B cell (primary cell): ENCODE measurements at regions not wholly inside any gene's neighbourhood (a gene's known extent, or its start where the extent isn't known, plus 50 kb on each side); places are given as distances from the start of the nearest gene placed in this dataset.

ENCODE experiments used
- ATAC-seq: fragments of 200-7000 bp; cut with Tn5 transposase; one replicate; pipeline ENCODE4 v1.10.0; 2021; ENCODE audit warnings: low read depth, mild to moderate bottlenecking, moderate number of reproducible peaks, moderate library complexity
- CTCF ChIA-PET: fragments of 350-600 bp; sonication (Branson Sonifier 250); formaldehyde crosslinking; loops from one replicate; lab custom pipeline; 2021; ENCODE audit warnings: antibody characterized with exemption, inconsistent platforms; lab: Charles Lee
- POLR2A ChIA-PET: fragments of 350-600 bp; sonication (Branson Sonifier 250); formaldehyde crosslinking; loops from one replicate; lab custom pipeline; 2021; ENCODE audit warnings: antibody characterized with exemption; lab: Charles Lee
- DNase-seq: peaks from one replicate; pipeline ENCODE4 v3.0.0; 2013
- H2AFZ ChIP-seq: 2 replicates; pipeline ENCODE4 v1.6.1; 2012; ENCODE audit warnings: mild to moderate bottlenecking, low read depth, low read length; ENCODE audit not compliant: insufficient read depth, poor library complexity, severe bottlenecking
- H3K27ac ChIP-seq, 2 donors: 1 replicate in 1 of 2; 2 replicates in 1 of 2; pipeline ENCODE4 v1.5.1; 2012 to 2013; ENCODE audit warnings: low read length in 2 of 2, mild to moderate bottlenecking in 2 of 2, moderate library complexity in 1 of 2
- H3K27me3 ChIP-seq, 4 experiments: fragments of 200-600 bp in 1 of 4; sonication (generic) in 1 of 4; replicated peaks in 1 of 4; 1 replicate in 2 of 4; 2 replicates in 2 of 4; pipeline versions ENCODE4 v1.6.1 to v1.7.0; 2013 to 2016; ENCODE audit warnings: low read length in 3 of 4, mild to moderate bottlenecking in 2 of 4, mixed read lengths in 1 of 4, moderate library complexity in 1 of 4; ENCODE audit not compliant: insufficient read depth in 4 of 4, control insufficient read depth in 3 of 4; ENCODE audit errors: control extremely low read depth in 1 of 4
- H3K36me3 ChIP-seq, 2 experiments: replicated peaks in 1 of 2; 1 replicate in 1 of 2; 2 replicates in 1 of 2; pipeline versions ENCODE4 v1.6.1 to v1.7.1; 2013; ENCODE audit warnings: low read length in 1 of 2; ENCODE audit not compliant: insufficient read depth in 2 of 2, control insufficient read depth in 1 of 2; ENCODE audit errors: control extremely low read depth in 1 of 2, extremely low read depth in 1 of 2
- H3K4me1 ChIP-seq, 2 donors: fragments of 200-600 bp in 1 of 2; sonication (generic) in 1 of 2; 1 replicate in 1 of 2; 2 replicates in 1 of 2; pipeline versions ENCODE4 v1.5.1 to v1.6.1; 2013 to 2017; ENCODE audit warnings: low read length in 2 of 2; ENCODE audit not compliant: control insufficient read depth in 2 of 2, insufficient read depth in 2 of 2
- H3K4me2 ChIP-seq: replicated peaks from 2 replicates; pipeline ENCODE3; 2012; ENCODE audit warnings: mild to moderate bottlenecking, low read depth, low read length; ENCODE audit not compliant: poor library complexity, severe bottlenecking
- H3K4me3 ChIP-seq, 5 experiments: fragments of 200-600 bp in 1 of 5; sonication (generic) in 1 of 5; 1 replicate in 3 of 5; 2 replicates in 2 of 5; pipeline versions ENCODE4 v1.5.1 to v1.7.0; 2011 to 2016; ENCODE audit warnings: low read length in 4 of 5, mild to moderate bottlenecking in 4 of 5, low read depth in 2 of 5, control low read depth in 1 of 5, moderate library complexity in 1 of 5; ENCODE audit not compliant: insufficient read depth in 1 of 5; ENCODE audit errors: control extremely low read depth in 1 of 5, extremely low read depth in 1 of 5
- H3K79me2 ChIP-seq: fragments of 200-600 bp; sonication (generic); one replicate; pipeline ENCODE4 v1.6.0; 2016; ENCODE audit warnings: low read length; ENCODE audit not compliant: control insufficient read depth, insufficient read depth
- H3K9ac ChIP-seq: fragments of 200-600 bp; sonication (generic); 2 replicates; pipeline ENCODE4 v1.6.1; 2017; ENCODE audit warnings: mild to moderate bottlenecking, low read length, moderate library complexity
- H3K9me3 ChIP-seq, 3 donors: one replicate each; pipeline versions ENCODE4 v1.6.1 to v1.7.1; 2013; ENCODE audit warnings: low read length in 2 of 3; ENCODE audit not compliant: control insufficient read depth in 2 of 3, insufficient read depth in 1 of 3; ENCODE audit errors: control extremely low read depth in 1 of 3
- H4K20me1 ChIP-seq: 2 replicates; pipeline ENCODE4 v1.6.0; 2012; ENCODE audit warnings: mild to moderate bottlenecking, low read length; ENCODE audit not compliant: insufficient read depth, control insufficient read depth, poor library complexity, severe bottlenecking
- H3K27ac Mint-ChIP-seq: one replicate; pipeline ENCODE4 v1.8.0; 2021; ENCODE audit warnings: mixed read lengths
- H3K27me3 Mint-ChIP-seq: one replicate; pipeline ENCODE4 v1.8.0; 2021; ENCODE audit warnings: mixed read lengths
- H3K4me1 Mint-ChIP-seq: one replicate; pipeline ENCODE4 v1.8.0; 2021; ENCODE audit warnings: mixed read lengths
- H3K4me3 Mint-ChIP-seq: one replicate; pipeline ENCODE4 v1.8.0; 2021; ENCODE audit warnings: mixed read lengths
- H3K9me3 Mint-ChIP-seq: one replicate; pipeline ENCODE4 v1.8.0; 2022; ENCODE audit warnings: mixed read lengths; ENCODE audit not compliant: insufficient read depth
- EZH2 ChIP-seq: IDR thresholded peaks from 2 replicates; pipeline ENCODE4 v1.6.1; 2012; ENCODE audit warnings: borderline replicate concordance, low read depth, mild to moderate bottlenecking, moderate library complexity, low read length; ENCODE audit not compliant: insufficient read depth, poor library complexity, severe bottlenecking
- WGBS: methylation state at CpG from one replicate; pipeline ENCODE4 v1.1.5; 2013; ENCODE audit warnings: missing lambda C conversion rate; ENCODE audit not compliant: insufficient coverage; 5-methylcytosine and 5-hydroxymethylcytosine counted together
- intact Hi-C: fragments of 100-400 bp; cut with micrococcal nuclease; formaldehyde crosslinking; loops from one replicate; pipeline ENCODE4 v1.10.0; 2022
- TF ChIP-seq, protein P1 (sequence below): fragments of 200-600 bp; IDR thresholded peaks from one replicate; pipeline ENCODE4 v1.8.0; 2022; ENCODE audit warnings: antibody characterized with exemption, mild to moderate bottlenecking

DNA sequence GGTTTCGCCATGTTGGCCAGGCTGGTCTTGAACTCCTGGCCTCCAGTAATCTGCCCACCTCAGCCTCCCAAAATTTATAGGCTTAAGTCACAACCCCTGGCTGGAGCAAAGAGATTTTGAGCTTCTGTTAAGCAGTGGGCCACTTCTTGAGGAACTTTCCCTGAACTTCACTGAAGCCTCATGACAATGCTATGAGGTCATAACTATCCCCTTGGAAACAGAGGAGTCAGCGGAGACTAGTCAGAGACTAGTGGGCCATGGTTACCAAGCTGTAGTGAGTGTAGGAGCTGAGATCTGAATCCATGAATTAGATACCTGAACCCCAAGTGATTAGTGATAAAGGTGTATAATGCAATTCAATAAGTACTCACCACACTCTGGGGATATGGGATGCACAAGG lies 145.1 kb upstream of the MSX1 start:
- Mint-ChIP-seq H3K9me3 (no peaks in the 10 kb centered on the region), H3K27ac (no peak overlapping the region), H3K4me1 (no peaks in the 10 kb centered on the region), H3K4me3 (no peak overlapping the region), H3K27me3 (no peaks in the 10 kb centered on the region)
- Histone ChIP-seq H3K27me3 (no peaks in the 10 kb centered on the region), H3K4me3 (no peak overlapping the region), H3K9me3 (no peaks in the 10 kb centered on the region), H3K4me1 (no peaks in the 10 kb centered on the region), H3K9ac (no peak overlapping the region), H3K36me3 (no peaks in the 10 kb centered on the region), H2AFZ (no peak overlapping the region), H3K4me2 (no peak overlapping the region), H3K79me2 (no peaks in the 10 kb centered on the region), H4K20me1 (no peaks in the 10 kb centered on the region), H3K27ac (no peak overlapping the region)
- 100% methylated on average over 1 of the region's 2 CpGs for WGBS
- intact Hi-C loops: no loop called here
- ChIA-PET POLR2A (no interaction called here), CTCF (no interaction called here)
- no peak for ATAC-seq
- no peak for DNase-seq
- TF ChIP-seq, protein P1, sequence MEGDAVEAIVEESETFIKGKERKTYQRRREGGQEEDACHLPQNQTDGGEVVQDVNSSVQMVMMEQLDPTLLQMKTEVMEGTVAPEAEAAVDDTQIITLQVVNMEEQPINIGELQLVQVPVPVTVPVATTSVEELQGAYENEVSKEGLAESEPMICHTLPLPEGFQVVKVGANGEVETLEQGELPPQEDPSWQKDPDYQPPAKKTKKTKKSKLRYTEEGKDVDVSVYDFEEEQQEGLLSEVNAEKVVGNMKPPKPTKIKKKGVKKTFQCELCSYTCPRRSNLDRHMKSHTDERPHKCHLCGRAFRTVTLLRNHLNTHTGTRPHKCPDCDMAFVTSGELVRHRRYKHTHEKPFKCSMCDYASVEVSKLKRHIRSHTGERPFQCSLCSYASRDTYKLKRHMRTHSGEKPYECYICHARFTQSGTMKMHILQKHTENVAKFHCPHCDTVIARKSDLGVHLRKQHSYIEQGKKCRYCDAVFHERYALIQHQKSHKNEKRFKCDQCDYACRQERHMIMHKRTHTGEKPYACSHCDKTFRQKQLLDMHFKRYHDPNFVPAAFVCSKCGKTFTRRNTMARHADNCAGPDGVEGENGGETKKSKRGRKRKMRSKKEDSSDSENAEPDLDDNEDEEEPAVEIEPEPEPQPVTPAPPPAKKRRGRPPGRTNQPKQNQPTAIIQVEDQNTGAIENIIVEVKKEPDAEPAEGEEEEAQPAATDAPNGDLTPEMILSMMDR: no peak
- no peak for TF ChIP-seq EZH2

DNA sequence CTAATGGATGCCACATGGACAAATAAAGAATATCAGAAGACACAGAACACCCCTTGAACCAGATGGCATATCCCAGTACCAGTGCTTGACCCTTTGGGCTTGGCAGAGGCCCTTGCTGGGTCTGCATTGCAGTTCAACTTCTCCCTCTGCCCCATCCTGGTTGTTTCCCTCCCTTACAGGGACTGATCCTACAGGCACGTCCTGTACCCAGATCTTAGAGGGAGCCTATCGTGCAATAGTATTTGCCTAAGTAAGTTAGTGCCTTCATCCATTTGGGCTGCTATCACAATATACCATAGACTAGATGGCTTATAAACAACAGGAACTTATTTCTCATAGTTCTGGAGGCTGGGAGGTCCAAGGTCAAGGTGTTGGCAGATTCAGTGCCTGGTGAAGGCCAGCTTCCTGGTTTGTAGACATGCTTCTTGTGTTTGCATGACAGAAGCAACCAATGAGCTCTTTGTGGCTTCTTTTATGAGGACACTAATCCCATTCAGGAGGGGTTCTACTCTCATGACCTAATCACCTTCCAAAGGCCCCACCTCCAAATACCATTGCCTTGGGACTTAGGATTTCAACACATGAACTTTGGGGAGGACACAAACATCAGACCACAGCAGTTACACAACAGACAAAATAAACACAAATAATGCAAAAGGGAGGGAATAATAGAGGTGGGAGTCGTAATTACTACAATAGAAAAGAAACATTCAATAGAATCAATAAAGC lies 146.5 kb upstream of the MSX1 start:
- Histone ChIP-seq H3K27me3 (no peaks in the 10 kb centered on the region), H3K9ac (no peak overlapping the region), H3K4me3 (no peak overlapping the region), H2AFZ (no peak overlapping the region), H4K20me1 (no peaks in the 10 kb centered on the region), H3K4me2 (no peak overlapping the region), H3K27ac (no peak overlapping the region), H3K79me2 (no peaks in the 10 kb centered on the region), H3K9me3 (peaks cover 0 to 3% (median 0%) of the 10 kb centered on the region in 3 donors), H3K36me3 (no peaks in the 10 kb centered on the region), H3K4me1 (no peaks in the 10 kb centered on the region)
- H3K4me1 Mint-ChIP-seq: no peaks in the 10 kb centered on the region
- H3K27ac Mint-ChIP-seq: no peak overlapping the region
- POLR2A ChIA-PET: no interaction called here
- intact Hi-C loops: no loop called here
- no peaks in the 10 kb centered on the region for H3K9me3 Mint-ChIP-seq
- CTCF ChIA-PET: no interaction called here
- no peaks in the 10 kb centered on the region for H3K27me3 Mint-ChIP-seq
- ATAC-seq (no peak), DNase-seq (no peak)
- no CpG with 5 or more reads among the region's 3 CpGs for WGBS
- H3K4me3 Mint-ChIP-seq: no peak overlapping the region
- TF ChIP-seq, protein P1: no peak
- TF ChIP-seq EZH2: no peak
